ENCODE measurements at regions not wholly inside any gene's neighbourhood (a gene's known extent, or its start where the extent isn't known, plus 50 kb on each side); places are given as distances from the start of the nearest gene placed in this dataset.

- no peak overlapping the region for H3K27ac ChIP-seq (ENCODE audit: insufficient read length, low read depth, low read length)
- H3K4me1 ChIP-seq (ENCODE audit: insufficient read depth, low read length), result no peaks in the 10 kb centered on the region
- H3K9me3 Mint-ChIP-seq, result no peaks in the 10 kb centered on the region
- no peak for TF ChIP-seq CTCF (conservative IDR thresholded peaks at IDR 0.05)
- H3K18ac ChIP-seq (ENCODE audit: insufficient read length, low read depth, low read length), result no peak overlapping the region
- H2BK20ac ChIP-seq (ENCODE audit: low read depth, low read length, poor library complexity, severe bottlenecking), result no peak overlapping the region
- H2BK15ac ChIP-seq (ENCODE audit: low read depth, low read length), result no peak overlapping the region
- no peak overlapping the region for H2AFZ ChIP-seq (ENCODE audit: low read length)
- H3K4me2 ChIP-seq (ENCODE audit: insufficient read depth, insufficient read length, low read length), result no peak overlapping the region
- H3K56ac ChIP-seq (ENCODE audit: insufficient read length, low read depth, low read length), result no peak overlapping the region
- no peaks in the 10 kb centered on the region for H4K20me1 ChIP-seq (ENCODE audit: control insufficient read depth, insufficient read depth, insufficient read length)
- H3K9ac ChIP-seq (ENCODE audit: extremely low read depth, insufficient read length, low read length), result no peak overlapping the region
- no peaks in the 10 kb centered on the region for H3K27me3 ChIP-seq (ENCODE audit: insufficient read depth, low read length)
- WGBS (ENCODE audit: extremely low coverage, insufficient read length, low lambda C conversion rate), result no CpG with 5 or more reads among the region's 8 CpGs
- H2BK120ac ChIP-seq (ENCODE audit: low read depth, low read length, poor library complexity, severe bottlenecking), result no peak overlapping the region
- no peaks in the 10 kb centered on the region for H3K36me3 Mint-ChIP-seq (ENCODE audit: insufficient read depth in 1 of 3, low read depth in 3 of 3)
- H3K27me3 Mint-ChIP-seq (ENCODE audit: low read depth), result no peaks in the 10 kb centered on the region
- no peak for DNase-seq
- no peak overlapping the region for H2AK5ac ChIP-seq (ENCODE audit: insufficient read length, low read length)
- H3K23ac ChIP-seq (ENCODE audit: insufficient read length, low read depth, low read length), result no peak overlapping the region
- no peak overlapping the region for H2BK12ac ChIP-seq (ENCODE audit: insufficient read length, low read depth, low read length)
- H4K91ac ChIP-seq (ENCODE audit: insufficient read length, low read depth, low read length), result no peak overlapping the region
- H2BK5ac ChIP-seq (ENCODE audit: insufficient read length, low read length), result no peak overlapping the region
- H3K4ac ChIP-seq (ENCODE audit: low read depth, low read length), result no peak overlapping the region
- H3K4me3 Mint-ChIP-seq, result no peak overlapping the region
- H3K27ac Mint-ChIP-seq, result no peak overlapping the region
- H3K23me2 ChIP-seq (ENCODE audit: insufficient read length, low read depth, low read length, poor library complexity, severe bottlenecking), result no peaks in the 10 kb centered on the region
- no peak overlapping the region for H4K8ac ChIP-seq (replicated peaks; ENCODE audit: insufficient read length, low read depth, low read length)
- H3T11ph ChIP-seq (ENCODE audit: low read length), result no peak overlapping the region
- H4K5ac ChIP-seq (ENCODE audit: insufficient read length, low read depth, low read length), result no peak overlapping the region
- H3K4me1 Mint-ChIP-seq, result peaks cover 7 to 11% of the 10 kb centered on the region in 2 experiments
- H3K9me3 ChIP-seq (ENCODE audit: control insufficient read depth, low read depth, low read length), result no peaks in the 10 kb centered on the region
- no peaks in the 10 kb centered on the region for H3K79me2 ChIP-seq (ENCODE audit: insufficient read depth, low read length)
- no peak overlapping the region for H3K14ac ChIP-seq (ENCODE audit: insufficient read depth, low read length)
- no peaks in the 10 kb centered on the region for H3K79me1 ChIP-seq (ENCODE audit: insufficient read depth, low read depth, low read length, poor library complexity, severe bottlenecking)
Observed at GRCh38 chr9:18422296-18423036, 51.5 kb upstream of the ADAMTSL1 start.
